GM12891 (cell line): ENCODE measurements at regions not wholly inside any gene's neighbourhood (a gene's known extent, or its start where the extent isn't known, plus 50 kb on each side); places are given as distances from the start of the nearest gene placed in this dataset.

ENCODE experiments used
- POLR2A ChIP-seq: IDR thresholded peaks from 2 replicates; pipeline ENCODE4 v1.6.1; 2011; ENCODE audit warnings: low read depth, low read length, control low read depth
- TAF1 ChIP-seq: IDR thresholded peaks from 2 replicates; pipeline ENCODE4 v1.6.1; 2011; ENCODE audit warnings: low read depth, low read length, control low read depth

DNA sequence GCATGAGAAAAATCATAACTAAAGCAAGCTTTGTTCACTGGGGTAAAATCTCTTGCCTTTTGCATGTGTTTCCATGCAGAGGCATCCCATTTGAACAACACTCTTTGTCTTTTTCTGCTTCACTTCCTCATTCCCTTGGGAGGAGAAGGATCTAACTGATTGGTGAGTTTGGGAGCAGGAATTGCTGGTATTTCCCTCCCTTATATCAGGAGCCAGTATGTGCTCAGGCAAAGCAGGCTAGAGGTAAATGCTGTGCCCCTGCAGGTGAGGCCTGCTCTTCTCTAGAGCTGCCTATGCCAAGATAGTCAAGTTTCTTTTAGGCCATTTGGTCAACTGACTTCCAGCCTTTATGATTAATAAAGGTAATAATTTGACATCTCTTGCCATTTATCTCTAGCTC, 179.9 kb downstream of the COX7C start:
- TF ChIP-seq POLR2A = no peak
- TF ChIP-seq TAF1 = no peak
